ENCODE measurements at regions not wholly inside any gene's neighbourhood (a gene's known extent, or its start where the extent isn't known, plus 50 kb on each side); places are given as distances from the start of the nearest gene placed in this dataset.
"Not testable (repeated sequence)": the region's sequence is repeated elsewhere in the genome, so short reads cannot be mapped to it uniquely, and the experiment has no call there.

GRCh38 chr4:117893207-117893606 lies 141.1 kb upstream of the NDST3 start:
- POLR2A ChIA-PET: no interaction called here
- H3K4me3 ChIP-seq (ENCODE audit: low read depth, low read length): no peak overlapping the region
- CTCF ChIA-PET: no interaction called here
- DNase-seq (ENCODE audit: low read depth, low spot score): no peak
- TF ChIP-seq CTCF (IDR thresholded peaks at IDR 0.05; ENCODE audit: insufficient read depth, low read length, missing control alignments): no peak

GRCh38 chr4:117898496-117898895 lies 135.8 kb upstream of the NDST3 start:
- H3K4me3 ChIP-seq (ENCODE audit: low read depth, low read length): no peak overlapping the region
- TF ChIP-seq CTCF (IDR thresholded peaks at IDR 0.05; ENCODE audit: insufficient read depth, low read length, missing control alignments): no peak
- ChIA-PET CTCF (no interaction called here), POLR2A (no interaction called here)
- no peak for DNase-seq (ENCODE audit: low read depth, low spot score)

GRCh38 chr4:117900832-117901231 lies 133.5 kb upstream of the NDST3 start:
- no peak overlapping the region for H3K4me3 ChIP-seq (ENCODE audit: low read depth, low read length)
- TF ChIP-seq CTCF (IDR thresholded peaks at IDR 0.05; ENCODE audit: insufficient read depth, low read length, missing control alignments): no peak
- POLR2A ChIA-PET: no interaction called here
- DNase-seq (ENCODE audit: low read depth, low spot score): no peak
- CTCF ChIA-PET: no interaction called here

- CTCF ChIA-PET: no interaction called here
- POLR2A ChIA-PET: no interaction called here
- no peak overlapping the region for H3K4me3 ChIP-seq (ENCODE audit: low read depth, low read length)
- no peak for DNase-seq (ENCODE audit: low read depth, low spot score)
- no peak for TF ChIP-seq CTCF (IDR thresholded peaks at IDR 0.05; ENCODE audit: insufficient read depth, low read length, missing control alignments)
Measured at GRCh38 chr4:117907646-117908045, 126.6 kb upstream of the NDST3 start.

GRCh38 chr4:117908306-117909207 lies 125.7 kb upstream of the NDST3 start:
- TF ChIP-seq CTCF (IDR thresholded peaks at IDR 0.05; ENCODE audit: insufficient read depth, low read length, missing control alignments): no peak
- H3K4me3 ChIP-seq (ENCODE audit: low read depth, low read length): no peak overlapping the region
- ChIA-PET POLR2A (no interaction called here), CTCF (no interaction called here)
- no peak for DNase-seq (ENCODE audit: low read depth, low spot score)

GRCh38 chr4:117916728-117917127 lies 117.6 kb upstream of the NDST3 start:
- TF ChIP-seq CTCF (IDR thresholded peaks at IDR 0.05; ENCODE audit: insufficient read depth, low read length, missing control alignments): no peak
- ChIA-PET POLR2A (no interaction called here), CTCF (no interaction called here)
- no peak for DNase-seq (ENCODE audit: low read depth, low spot score)
- H3K4me3 ChIP-seq (ENCODE audit: low read depth, low read length): no peak overlapping the region

GRCh38 chr4:117922311-117922710 lies 112.0 kb upstream of the NDST3 start:
- POLR2A ChIA-PET; CTCF ChIA-PET; H3K4me3 ChIP-seq (ENCODE audit: low read depth, low read length); DNase-seq (ENCODE audit: low read depth, low spot score): not testable (repeated sequence)

GRCh38 chr4:117927823-117928222 lies 106.5 kb upstream of the NDST3 start:
- DNase-seq (ENCODE audit: low read depth, low spot score); H3K4me3 ChIP-seq (ENCODE audit: low read depth, low read length); POLR2A ChIA-PET; CTCF ChIA-PET: not testable (repeated sequence)

All from AG04449 (cell line).